ENCODE measurements at regions not wholly inside any gene's neighbourhood (a gene's known extent, or its start where the extent isn't known, plus 50 kb on each side); places are given as distances from the start of the nearest gene placed in this dataset.

- TF ChIP-seq POLR2AphosphoS5 (IDR thresholded peaks at IDR 0.05), result no peak
- no peak for TF ChIP-seq POLR2A (IDR thresholded peaks at IDR 0.05)
Measured at GRCh38 chr5:144774197-144774596, 603.5 kb downstream of the KCTD16 start.

All from stomach (tissue), 4 donors.